Activated CD8-positive, alpha-beta T cell treated with anti-CD3 and anti-CD28 coated beads for 36 hours (primary cell): ENCODE measurements at regions not wholly inside any gene's neighbourhood (a gene's known extent, or its start where the extent isn't known, plus 50 kb on each side); places are given as distances from the start of the nearest gene placed in this dataset.

Source experiments
- ATAC-seq: fragments of 200-7000 bp; cut with Tn5 transposase; one replicate; pipeline ENCODE4 v1.10.0; 2021; ENCODE audit warnings: mild to moderate bottlenecking, moderate library complexity
- CTCF ChIA-PET: fragments of 350-600 bp; sonication (Branson Sonifier 250); formaldehyde crosslinking; loops from one replicate; lab custom pipeline; 2021; ENCODE audit warnings: antibody characterized with exemption; lab: Charles Lee
- POLR2A ChIA-PET: fragments of 350-600 bp; sonication (Branson Sonifier 250); formaldehyde crosslinking; loops from one replicate; lab custom pipeline; 2021; ENCODE audit warnings: antibody characterized with exemption; lab: Charles Lee
- DNase-seq: peaks from one replicate; pipeline ENCODE4 v3.0.0-alpha.2; 2020
- H3K27ac Mint-ChIP-seq: one replicate; pipeline ENCODE4 v1.8.0; 2021; ENCODE audit warnings: mild to moderate bottlenecking, mixed read lengths
- H3K27me3 Mint-ChIP-seq: one replicate; pipeline ENCODE4 v1.8.0; 2021; ENCODE audit warnings: mixed read lengths
- H3K36me3 Mint-ChIP-seq: one replicate; pipeline ENCODE4 v1.8.0; 2021; ENCODE audit warnings: low read depth, mixed read lengths
- H3K4me1 Mint-ChIP-seq: one replicate; pipeline ENCODE4 v1.8.0; 2021; ENCODE audit warnings: low read depth, mixed read lengths
- H3K4me3 Mint-ChIP-seq: one replicate; pipeline ENCODE4 v1.8.0; 2021; ENCODE audit warnings: mild to moderate bottlenecking, moderate library complexity, mixed read lengths
- H3K9me3 Mint-ChIP-seq: one replicate; pipeline ENCODE4 v1.8.0; 2021; ENCODE audit warnings: mixed read lengths
- CTCF ChIP-seq: fragments of 200-600 bp; IDR thresholded peaks from one replicate; pipeline ENCODE4 v1.8.0; 2022; ENCODE audit warnings: antibody characterized with exemption, mild to moderate bottlenecking
- intact Hi-C: fragments of 100-400 bp; cut with micrococcal nuclease; formaldehyde crosslinking; loops from one replicate; pipeline ENCODE4 v1.10.0; 2022

GRCh38 chr6:168741305-168741704, 300.3 kb downstream of the SMOC2 start:
- H3K27me3 Mint-ChIP-seq, result peaks cover 3% of the 10 kb centered on the region
- H3K4me3 Mint-ChIP-seq, result no peak overlapping the region
- peaks cover 6% of the 10 kb centered on the region for H3K9me3 Mint-ChIP-seq
- ATAC-seq, result no peak
- no peak for DNase-seq
- CTCF ChIA-PET, result no interaction called here
- no peak for TF ChIP-seq CTCF
- no peaks in the 10 kb centered on the region for H3K4me1 Mint-ChIP-seq
- H3K36me3 Mint-ChIP-seq, result no peaks in the 10 kb centered on the region
- no peak overlapping the region for H3K27ac Mint-ChIP-seq
- POLR2A ChIA-PET, result no interaction called here
- intact Hi-C loops, result no loop called here

DNA sequence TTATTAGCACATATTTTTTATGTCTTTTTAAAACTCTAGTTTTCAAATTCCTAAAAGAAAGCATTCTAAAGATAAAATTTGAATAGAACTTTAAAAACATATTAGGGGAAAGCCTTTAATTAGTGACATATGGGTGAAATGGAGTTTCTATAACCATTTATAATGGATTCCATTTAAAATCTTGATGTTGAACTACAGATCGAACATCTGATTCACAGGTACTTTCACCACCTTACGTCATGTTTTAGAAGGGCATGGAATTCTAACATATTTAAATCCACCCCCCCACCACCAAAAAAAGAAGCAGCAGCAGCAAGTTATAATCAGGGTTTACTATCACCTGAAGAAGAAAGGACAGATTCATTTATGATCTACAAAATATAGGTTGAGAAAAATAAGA, 298.4 kb downstream of the SMOC2 start:
- Mint-ChIP-seq H3K9me3 (peaks cover 7% of the 10 kb centered on the region), H3K27me3 (peaks cover 3% of the 10 kb centered on the region), H3K27ac (no peak overlapping the region), H3K4me1 (no peaks in the 10 kb centered on the region), H3K36me3 (no peaks in the 10 kb centered on the region), H3K4me3 (no peak overlapping the region)
- intact Hi-C loops, result no loop called here
- DNase-seq (no peak), ATAC-seq (no peak)
- ChIA-PET POLR2A (no interaction called here), CTCF (no interaction called here)
- TF ChIP-seq CTCF, result no peak

DNA sequence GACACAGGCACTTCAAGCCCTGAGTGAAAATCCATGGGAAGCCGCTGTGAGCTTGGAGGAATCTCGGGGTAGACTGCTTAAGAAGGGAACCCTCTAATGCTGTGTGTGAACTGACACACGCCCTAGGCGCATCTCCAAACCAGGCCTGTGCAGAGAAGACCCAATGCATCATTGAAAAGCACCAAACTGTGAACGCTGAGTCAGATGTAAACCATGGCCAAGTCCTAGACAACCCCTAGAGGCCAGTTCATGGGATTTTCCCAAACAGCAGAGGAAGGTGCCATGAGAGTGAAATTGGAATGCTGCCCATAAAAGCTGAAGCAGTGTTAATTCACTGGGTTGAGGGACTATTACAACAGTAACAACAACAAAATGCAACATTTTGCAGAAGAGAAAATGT, 296.5 kb downstream of the SMOC2 start:
- Mint-ChIP-seq H3K9me3 (peaks cover 6% of the 10 kb centered on the region), H3K27ac (no peak overlapping the region), H3K27me3 (peaks cover 1% of the 10 kb centered on the region), H3K4me1 (no peaks in the 10 kb centered on the region), H3K4me3 (no peak overlapping the region), H3K36me3 (no peaks in the 10 kb centered on the region)
- intact Hi-C loops, result no loop called here
- POLR2A ChIA-PET, result no interaction called here
- ATAC-seq (no peak), DNase-seq (no peak)
- TF ChIP-seq CTCF, result no peak
- CTCF ChIA-PET, result no interaction called here

DNA sequence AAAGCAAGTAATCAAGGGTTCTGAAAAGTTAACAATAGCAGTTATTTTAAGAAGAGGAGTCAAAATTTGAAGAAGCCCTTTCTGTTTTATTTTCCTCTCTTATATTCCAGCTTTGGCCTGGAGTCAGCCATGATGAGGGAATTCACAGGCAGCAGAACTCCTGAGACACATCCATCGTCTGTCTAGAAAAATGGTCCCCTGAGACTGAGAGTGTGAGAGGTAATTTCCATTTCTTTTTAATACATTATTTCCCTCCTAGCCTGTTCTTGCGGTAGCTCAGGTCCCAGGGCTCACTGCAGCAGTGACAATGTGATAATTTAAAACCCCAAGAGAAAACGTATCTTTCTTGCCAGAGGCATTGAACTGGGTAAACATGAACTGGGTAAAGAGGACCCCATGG, 296.0 kb downstream of the SMOC2 start:
- CTCF ChIA-PET, result no interaction called here
- H3K4me3 Mint-ChIP-seq, result no peak overlapping the region
- no peaks in the 10 kb centered on the region for H3K4me1 Mint-ChIP-seq
- no peaks in the 10 kb centered on the region for H3K27me3 Mint-ChIP-seq
- intact Hi-C loops, result no loop called here
- H3K9me3 Mint-ChIP-seq, result peaks cover 5% of the 10 kb centered on the region
- no peak for DNase-seq
- POLR2A ChIA-PET, result no interaction called here
- TF ChIP-seq CTCF, result no peak
- no peak overlapping the region for H3K27ac Mint-ChIP-seq
- no peak for ATAC-seq
- H3K36me3 Mint-ChIP-seq, result no peaks in the 10 kb centered on the region

GRCh38 chr6:168736039-168736438, 295.1 kb downstream of the SMOC2 start:
- DNase-seq (no peak), ATAC-seq (no peak)
- POLR2A ChIA-PET, result no interaction called here
- TF ChIP-seq CTCF, result peak; percentile 43
- Mint-ChIP-seq H3K27me3 (peaks cover 3% of the 10 kb centered on the region), H3K27ac (no peak overlapping the region), H3K4me1 (no peaks in the 10 kb centered on the region), H3K4me3 (no peak overlapping the region), H3K36me3 (no peaks in the 10 kb centered on the region), H3K9me3 (peaks cover 5% of the 10 kb centered on the region)
- CTCF ChIA-PET, result no interaction called here
- intact Hi-C loops, result no loop called here
